Renal pelvis (tissue), 1 donor: ENCODE measurements at regions not wholly inside any gene's neighbourhood (a gene's known extent, or its start where the extent isn't known, plus 50 kb on each side); places are given as distances from the start of the nearest gene placed in this dataset.
"Not testable (repeated sequence)": the region's sequence is repeated elsewhere in the genome, so short reads cannot be mapped to it uniquely, and the experiment has no call there.

ENCODE experiments used
- DNase-seq: peaks from one replicate; pipeline ENCODE4 v3.0.0-alpha.2; 2013

DNA sequence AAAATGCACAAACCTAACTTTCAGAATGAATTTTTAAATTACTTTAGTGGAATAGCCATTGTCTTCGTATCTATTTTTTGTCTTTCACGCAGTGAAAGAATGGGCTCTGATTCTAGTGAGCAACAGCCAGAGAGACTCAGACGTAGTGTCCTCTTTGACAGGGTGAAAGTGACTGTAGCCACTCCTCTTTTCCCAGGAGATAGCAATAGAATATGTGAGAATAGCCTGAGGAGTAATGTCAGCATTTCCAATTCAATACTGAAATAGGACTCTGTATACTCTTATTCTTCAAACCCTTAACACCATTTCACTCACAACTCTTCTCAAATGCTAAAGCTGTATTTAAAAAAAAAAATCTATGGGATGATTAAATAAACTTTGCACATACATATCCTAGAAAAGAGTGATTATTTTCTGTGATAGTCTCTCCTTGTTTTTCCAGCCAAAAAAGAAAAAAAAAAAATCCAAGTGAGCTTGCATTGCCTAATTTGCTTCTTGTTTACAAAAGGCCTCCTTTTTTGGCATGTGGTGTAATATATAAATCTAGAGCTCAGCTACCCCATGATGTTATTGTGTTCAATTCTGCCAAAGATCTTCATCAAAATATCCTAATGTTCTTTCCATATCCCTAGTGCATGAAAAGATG is 626.1 kb upstream of the SLITRK6 start:
- no peak for DNase-seq

DNA sequence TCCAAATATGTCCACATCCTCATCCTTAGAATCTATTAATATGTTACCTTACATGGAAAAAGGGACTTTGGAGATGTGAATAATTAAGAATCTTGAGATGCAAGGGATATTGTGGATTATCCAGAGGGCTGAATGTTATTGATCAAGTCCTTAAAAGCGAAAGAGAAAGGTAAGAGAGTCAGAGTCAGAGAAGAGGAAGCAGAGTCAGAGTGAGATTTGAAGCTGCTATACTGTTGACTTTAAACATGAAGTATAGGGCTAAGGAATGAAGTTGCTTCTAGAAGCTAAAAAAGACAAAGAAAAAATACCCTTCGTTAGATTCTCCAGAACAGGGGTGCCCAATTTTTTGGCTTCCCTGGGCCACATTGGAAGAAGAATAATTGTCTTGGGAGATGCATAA is 627.2 kb upstream of the SLITRK6 start:
- no peak for DNase-seq

DNA sequence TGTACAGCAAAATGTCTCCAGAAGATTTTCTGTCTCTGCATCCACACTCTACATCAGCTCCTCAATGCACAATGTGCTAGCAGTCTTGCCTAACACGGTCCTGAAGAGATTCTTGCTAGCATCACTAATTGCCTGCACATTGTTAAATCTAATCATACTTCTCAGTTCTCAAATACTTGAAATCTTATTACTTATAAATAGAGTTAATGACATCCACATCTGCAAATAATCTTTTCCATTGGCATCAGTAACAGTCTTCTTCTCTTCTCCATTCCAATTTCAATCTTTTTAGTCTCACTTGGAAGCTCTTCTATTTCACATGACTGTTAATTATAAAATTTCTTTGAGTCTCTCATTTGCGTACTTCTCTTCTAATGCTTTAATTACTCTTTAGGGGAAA is 630.5 kb upstream of the SLITRK6 start:
- DNase-seq = no peak

DNA sequence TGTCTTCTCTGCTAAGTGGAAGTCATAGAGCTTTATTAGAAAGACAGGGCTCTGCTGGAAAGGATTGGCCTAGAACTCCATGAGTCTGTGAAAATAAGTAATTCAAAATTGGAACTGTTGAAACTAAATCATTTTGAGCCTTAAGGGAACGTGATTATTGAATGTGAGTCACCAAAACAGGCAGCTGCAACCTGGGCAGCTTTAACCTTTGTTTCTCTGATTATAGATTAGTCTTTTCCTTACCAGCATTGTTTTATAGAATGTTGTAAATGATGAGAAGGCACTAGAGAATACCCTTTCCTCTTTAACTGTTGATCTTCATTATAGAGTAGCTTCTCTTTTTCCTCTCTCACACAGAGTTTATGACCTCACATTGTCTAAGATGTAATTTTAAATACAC is 638.8 kb upstream of the SLITRK6 start:
- no peak for DNase-seq

DNA sequence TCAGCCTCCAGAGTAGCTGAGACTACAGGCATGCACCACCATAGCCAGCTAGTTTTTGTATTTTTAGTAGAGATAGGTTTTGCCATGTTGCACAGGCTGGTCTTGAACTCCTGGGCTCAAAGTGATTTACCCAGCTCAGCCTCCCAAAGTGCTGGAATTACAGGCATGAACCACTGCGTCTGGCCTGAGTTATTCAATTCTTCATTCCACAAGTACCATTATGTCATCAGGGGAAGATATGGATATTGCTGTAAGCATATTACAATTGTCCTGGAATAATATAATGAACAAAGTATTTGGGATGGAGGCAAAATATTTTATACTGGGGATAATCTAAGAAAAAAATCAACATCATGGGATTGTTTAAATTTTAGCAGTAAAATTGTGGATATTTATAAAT is 646.0 kb upstream of the SLITRK6 start:
- no peak for DNase-seq

DNA sequence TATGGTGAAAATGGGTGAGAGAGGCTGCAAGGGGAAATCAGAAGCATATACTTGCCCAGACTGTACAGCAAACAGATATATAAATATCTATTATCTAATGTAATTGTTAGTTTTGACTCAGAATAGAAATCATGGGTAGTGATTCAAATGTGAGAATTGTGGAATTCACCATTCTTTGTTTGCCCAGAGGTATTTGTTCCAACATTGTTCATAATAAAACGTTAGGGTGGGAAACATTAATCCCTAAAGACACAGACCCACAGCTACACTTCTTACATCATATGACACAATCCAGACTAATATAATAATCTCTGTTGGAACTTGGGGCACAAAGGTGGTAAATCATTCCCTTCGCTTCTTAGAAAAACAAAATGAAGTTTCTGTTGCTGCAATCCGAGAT is 646.5 kb upstream of the SLITRK6 start:
- no peak for DNase-seq

DNA sequence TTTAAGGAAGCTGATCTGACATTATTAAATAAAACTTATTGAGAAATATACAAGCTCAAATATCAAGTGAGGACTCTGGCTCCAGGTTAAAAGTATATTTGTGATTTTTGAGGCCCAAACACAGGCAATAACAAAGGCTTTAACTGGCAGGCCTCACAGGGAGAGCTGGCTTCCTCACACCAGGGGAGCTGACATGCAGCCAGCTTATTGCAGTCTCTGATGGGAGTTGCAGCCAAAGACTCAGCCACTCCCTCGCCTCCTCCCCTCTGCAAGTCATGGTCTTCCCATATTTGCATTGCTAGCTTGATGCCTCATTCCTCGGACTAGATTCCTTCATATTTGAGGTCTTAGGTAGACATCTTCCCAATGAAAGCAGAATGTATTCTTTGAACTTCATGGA is 647.1 kb upstream of the SLITRK6 start:
- DNase-seq = no peak

DNA sequence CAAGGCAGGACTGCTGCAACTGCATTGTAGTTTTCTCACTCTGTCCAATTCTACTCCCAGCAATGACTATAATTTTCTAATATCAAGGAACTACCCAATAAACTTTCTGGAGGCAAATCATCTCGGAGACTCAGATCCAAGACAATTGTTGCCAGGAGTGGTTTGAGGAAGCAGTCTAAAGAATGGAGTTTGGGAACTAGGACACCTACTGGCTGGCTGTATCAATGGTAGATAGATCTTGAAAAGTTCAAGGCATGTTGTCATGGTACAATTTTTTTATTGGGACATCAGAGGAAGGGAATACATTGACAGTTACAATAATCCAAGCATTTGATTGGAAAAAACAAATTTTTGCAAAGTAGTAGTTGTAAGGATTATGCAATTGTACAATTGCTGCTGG is 648.3 kb upstream of the SLITRK6 start:
- no peak for DNase-seq

DNA sequence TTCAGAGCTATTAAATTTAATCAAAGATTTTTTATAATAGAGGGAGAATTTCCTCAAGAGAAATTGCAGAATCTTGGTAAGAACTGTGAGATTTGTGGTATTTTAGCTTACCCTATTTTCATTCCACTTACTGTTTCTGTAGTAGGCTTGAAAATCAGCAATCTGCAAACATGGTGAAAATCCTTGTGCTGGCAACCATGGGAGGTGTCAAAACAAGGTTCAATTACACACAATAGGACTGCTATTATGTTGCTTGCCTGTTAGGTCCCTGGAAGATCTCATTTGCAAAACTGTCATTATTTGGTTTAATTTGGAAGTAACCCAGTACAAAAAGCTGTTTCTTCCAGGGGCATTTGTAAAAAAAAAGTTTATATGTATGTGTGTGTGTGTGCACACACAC is 662.8 kb upstream of the SLITRK6 start:
- DNase-seq = no peak

DNA sequence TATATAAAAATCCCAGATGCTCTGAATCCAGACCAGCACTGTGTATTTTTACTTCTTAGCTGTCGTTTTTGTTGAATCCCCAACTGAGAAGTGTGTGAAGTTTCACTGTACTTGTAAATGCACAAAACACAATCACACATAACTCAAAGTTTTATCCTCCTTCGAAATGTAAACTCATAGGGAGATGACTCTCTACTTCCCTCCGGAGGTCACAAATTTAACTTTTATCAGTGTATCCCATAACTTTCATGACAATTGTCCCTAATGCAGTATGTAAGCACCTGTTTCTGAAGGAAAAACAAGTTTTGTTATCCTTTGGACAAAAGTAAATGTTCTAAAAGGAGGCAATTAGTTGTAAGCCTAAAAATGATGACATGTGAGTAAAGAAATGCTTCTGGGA is 665.0 kb upstream of the SLITRK6 start:
- DNase-seq = no peak

DNA sequence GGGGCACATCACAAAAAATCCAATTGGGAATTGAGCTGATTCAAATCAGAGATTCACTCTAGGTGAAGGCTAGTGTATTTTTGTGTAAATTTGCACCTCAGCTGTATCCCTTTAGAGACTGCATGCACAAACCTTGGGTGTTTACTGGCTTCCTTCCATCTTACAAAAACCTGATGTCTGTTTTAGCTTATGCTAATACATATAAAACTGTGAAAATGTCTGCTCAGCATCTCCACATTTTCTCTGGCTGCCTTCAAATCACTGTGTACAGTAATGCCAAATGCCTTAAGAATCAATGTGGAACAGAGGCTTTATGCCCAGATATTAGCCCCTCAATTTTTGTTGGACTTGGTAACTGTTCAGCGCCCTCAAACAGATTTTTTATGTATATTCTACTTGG is 675.8 kb upstream of the SLITRK6 start:
- no peak for DNase-seq

DNA sequence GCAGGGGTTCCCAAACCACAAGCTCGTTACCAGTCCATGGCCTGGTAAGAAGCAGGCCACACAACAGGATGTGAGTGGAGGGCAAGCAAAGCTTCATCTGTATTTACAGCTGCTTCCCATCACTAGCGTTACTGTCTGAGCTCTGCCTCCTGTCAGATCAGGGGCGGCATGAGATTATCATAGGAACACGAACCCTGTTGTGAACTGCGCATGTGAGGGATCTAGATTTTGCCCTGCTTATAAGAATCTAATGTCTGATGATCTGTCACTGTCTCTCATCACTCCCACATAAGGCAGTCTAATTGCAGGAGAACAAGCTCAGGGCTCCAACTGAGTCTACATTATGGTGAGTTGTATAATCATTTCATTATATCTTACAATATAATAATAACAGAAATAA is 677.4 kb upstream of the SLITRK6 start:
- DNase-seq = no peak

DNA sequence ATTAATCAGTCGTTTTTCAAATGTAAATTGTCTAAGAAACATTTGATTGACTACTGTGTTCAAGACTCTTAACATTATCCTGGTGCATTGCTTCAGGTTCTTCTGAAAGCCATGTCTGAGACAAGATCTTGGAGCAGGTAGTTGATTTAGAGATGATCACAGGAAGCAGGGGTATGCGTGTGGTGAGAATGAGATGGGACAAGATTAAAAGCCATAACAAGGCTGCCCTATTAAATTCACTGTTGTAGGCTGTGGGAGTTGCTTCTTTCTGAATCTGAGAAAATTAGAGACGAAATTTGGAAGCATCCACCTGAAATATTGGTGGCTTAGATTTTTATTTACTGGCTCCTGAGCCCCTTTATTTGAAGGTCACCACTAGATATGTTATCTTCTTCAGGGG is 687.4 kb upstream of the SLITRK6 start:
- DNase-seq = no peak

DNA sequence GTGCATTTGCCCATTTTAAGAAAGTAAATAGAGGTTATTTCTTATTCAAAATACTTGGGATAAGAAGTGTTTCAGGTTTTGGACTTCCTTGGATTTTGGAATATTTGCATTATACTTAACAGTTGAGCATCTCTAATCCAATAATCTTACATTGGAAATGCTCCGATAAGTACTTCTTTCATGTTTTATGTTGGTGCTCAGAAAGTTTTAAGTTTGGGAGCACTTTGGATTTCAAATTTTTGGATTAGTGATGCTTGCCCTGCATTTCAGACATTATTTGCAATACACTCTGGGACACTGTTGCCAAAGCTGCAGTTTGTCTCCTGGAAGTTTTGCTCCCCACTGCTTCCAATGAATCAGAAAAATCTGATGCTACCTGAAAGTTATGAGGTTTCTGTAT is 691.9 kb upstream of the SLITRK6 start:
- DNase-seq = no peak

DNA sequence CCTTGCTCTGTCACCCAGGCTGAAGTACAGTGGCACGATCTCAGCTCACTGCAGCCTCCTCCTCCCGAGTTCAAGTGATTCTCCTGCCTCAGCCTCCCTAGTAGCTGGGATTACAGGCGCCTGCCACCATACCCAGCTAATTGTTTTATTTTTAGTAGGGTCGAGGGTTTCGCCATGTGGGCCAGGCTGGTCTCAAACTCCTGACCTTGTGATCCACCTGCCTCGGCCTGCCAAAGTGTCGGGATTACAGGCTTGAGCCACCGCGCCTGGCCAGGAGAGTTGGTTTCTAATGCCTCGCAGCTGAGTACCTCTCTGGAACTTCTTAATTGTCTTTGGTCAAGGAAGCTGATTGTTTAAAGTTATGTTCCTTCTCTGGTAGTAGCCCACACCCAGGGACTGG is 702.7 kb upstream of the SLITRK6 start:
- not testable (repeated sequence) for DNase-seq

DNA sequence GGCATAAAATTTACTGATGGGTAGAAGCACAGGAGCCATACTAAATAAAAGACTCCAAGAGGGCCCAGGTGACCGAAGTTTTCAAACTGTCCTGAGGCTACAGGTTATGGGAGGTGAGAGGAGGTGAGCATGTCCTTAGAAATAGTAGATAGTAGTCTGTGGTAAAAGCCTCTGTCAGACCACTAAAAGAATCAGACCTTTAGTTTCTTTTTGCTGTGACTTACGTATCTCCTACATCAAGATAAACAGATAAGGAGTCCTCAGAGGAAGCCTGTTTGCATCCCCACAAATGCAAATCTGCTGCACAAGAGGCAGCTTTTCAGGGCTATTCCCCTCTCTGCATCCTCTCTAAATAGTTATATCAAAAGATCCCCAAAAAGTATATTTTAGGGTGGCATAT is 711.6 kb upstream of the SLITRK6 start:
- DNase-seq = no peak

DNA sequence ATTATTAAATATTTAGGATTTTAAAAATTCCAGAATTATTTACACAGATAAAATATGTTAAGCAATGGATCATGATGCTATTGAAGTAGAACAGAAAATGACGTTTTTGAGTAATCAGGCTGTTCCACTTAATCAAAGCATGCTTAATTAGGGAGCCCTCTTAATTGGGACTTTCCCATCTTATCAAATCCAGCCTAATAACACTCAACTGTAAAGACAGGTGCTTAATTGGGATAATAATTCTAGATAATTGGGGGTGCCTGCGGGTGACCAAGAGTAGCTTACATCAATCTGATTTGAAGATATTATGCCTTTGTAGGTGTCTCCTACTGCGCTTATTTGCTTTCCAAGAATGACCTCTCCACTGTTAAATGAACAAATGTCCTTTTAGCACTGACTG is 742.2 kb upstream of the SLITRK6 start:
- no peak for DNase-seq

DNA sequence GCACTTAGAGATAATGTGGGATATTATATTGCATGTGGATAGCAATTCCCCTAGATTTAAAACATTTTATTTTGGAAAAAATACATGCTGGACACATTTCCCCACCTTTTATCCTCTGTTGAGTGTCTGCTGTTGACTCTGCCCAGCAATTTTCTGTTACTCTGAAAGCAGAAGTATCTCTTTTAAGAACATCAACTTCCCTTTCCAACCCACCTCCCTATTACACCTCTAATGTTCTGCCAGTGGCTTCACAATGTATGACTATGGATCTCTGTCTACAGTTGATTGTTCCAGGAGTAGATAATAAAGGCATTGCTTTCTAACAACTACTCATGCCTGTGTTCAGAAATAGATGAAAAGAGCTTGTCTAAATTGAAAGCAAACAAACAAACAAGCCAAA is 754.8 kb upstream of the SLITRK6 start:
- DNase-seq = no peak

DNA sequence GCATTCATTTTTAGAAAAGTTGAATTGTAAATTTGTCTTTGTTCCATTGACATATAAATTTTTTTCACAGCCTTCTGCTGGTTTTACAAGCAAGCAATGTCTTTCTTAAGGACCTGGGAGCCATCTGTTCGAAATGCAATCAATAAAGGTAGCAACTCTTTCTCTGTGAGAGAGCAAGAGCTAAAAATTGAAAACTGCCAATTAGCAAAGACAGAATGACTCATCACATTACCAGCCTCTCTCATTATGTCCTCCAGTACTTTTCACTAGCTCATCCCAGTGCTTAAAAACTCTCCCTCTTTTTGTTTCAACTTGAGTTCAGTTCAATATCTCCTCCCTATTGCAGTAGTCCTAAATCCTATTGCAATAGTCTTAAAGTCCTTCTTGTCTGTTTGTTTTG is 760.7 kb upstream of the SLITRK6 start:
- DNase-seq = no peak

DNA sequence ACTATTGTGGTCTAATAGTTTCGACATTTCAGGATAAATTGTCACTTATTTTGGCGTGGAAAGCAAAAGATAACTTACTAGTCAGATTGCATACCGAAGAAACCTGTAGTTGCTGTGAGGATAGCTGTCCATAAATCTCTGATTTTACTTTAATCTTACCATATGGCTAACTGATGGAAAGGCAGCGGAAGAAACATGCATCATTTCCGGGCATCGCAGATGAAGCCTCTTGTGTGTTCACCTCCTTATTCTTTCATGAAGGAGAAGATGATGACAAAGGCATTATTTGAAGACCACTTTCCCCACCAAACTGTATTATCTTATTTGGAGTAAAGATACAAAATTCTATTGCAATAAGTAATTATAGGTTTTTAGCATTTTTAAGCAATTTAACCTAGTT is 763.6 kb upstream of the SLITRK6 start:
- DNase-seq = no peak

DNA sequence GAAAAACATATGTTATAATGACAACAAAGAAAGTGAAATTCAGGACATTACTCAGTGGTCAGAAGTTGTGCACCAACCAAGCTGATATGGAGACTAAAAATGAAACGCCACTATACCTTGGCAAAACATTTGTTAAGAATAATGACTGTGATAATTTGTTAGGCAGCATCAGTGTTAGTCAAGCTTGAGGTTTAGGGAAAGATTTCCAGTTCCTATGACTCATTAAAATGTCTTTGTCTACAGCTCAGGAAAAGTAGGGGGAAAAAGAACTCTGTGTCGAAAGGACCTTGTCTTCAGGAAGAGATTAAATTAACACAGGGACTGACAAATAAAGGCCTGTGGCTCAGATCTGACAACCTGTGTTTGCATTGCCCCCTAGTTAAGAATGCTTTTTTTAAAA is 764.1 kb upstream of the SLITRK6 start:
- DNase-seq = no peak

DNA sequence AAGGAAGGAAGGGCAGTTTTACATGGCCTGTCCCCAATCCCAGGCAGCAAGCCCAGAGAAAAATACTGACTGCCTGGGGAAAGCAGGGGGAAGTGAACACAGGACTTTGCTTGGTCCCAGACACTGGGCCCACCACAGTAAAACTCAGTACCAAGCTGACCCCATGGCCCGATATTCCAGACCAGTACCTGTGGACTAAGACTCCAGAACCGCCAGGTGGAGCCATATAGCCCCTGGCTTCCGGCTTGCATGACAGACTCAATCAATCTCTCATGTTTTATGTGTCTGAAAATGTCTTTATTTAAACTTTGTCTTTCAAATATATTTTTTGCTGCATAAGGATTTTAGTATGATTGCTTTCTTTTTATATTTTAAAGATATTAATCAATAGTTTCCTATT is 767.9 kb upstream of the SLITRK6 start:
- DNase-seq = no peak

DNA sequence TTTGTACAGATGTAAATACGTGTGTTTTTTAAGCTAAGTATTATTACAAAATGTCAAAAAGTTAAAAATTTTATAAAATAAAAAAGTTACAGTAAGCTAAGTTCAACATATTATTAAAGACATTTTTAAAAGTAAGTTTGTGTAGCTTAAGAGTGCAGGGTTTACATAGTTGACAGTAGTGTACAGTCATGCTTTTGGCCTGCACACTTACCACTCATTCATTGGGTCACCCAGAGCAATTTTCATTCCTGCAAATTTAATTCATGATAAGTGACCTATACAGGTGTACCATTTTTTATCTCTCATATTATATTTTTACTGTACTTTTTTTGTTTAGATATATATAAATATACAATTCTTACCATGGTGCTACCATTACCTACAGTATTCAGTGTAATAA is 769.9 kb upstream of the SLITRK6 start:
- DNase-seq = no peak

DNA sequence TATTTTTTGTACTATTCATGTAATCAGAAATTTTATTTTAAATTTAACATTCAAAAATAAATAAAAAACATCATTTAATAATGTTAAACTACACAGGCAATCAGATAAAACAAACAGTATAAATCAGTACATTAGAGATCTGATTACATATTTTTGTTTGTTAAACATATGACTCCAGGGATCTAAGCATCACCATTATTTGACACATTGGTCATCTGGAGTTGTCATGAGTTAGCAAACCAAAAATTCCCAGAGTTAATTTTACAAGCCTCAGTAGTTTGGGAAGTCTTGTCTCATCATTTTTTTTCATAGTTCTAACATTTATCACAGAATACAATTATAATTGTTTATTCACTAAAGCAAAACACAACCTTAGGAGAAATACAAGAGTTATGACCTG is 770.8 kb upstream of the SLITRK6 start:
- DNase-seq = no peak

DNA sequence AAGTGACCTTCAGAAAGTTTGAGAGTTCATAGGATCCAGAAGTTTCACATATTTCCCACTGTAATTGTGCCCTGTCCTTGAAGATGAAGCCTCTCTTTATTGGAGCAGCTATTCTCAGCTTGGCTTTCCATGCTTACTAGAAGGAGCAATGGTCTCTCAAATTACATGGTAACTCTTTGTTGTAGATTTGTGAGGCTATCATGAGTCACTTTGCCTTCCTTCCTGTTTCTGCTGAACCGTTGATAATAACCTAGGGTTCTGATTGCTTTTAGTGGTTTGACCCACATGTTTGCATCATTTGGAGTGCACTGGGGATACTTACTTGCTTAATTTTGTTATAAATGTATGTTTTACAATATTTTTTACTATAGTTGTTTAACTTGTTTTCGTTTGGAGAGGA is 772.9 kb upstream of the SLITRK6 start:
- no peak for DNase-seq
